CD14-positive monocyte (primary cell): ENCODE measurements at regions not wholly inside any gene's neighbourhood (a gene's known extent, or its start where the extent isn't known, plus 50 kb on each side); places are given as distances from the start of the nearest gene placed in this dataset.

Experiments
- DNase-seq, 3 donors: peaks; one replicate each; pipeline ENCODE4 v3.0.0-alpha.2; 2011 to 2022
- H2AFZ ChIP-seq: 2 replicates; pipeline ENCODE4 v1.6.0; 2012; ENCODE audit warnings: mild to moderate bottlenecking, low read depth, low read length, inconsistent platforms; ENCODE audit not compliant: insufficient read depth, poor library complexity, severe bottlenecking
- H3K27ac ChIP-seq, 2 donors: 1 replicate in 1 of 2; 2 replicates in 1 of 2; pipeline ENCODE4 v1.5.1; 2012 to 2013; ENCODE audit warnings: low read length in 2 of 2, control low read depth in 1 of 2, inconsistent platforms in 1 of 2, low read depth in 1 of 2, mild to moderate bottlenecking in 1 of 2
- H3K27me3 ChIP-seq, 2 donors: one replicate each; pipeline versions ENCODE4 v1.6.0 to v1.6.1; 2011 to 2013; ENCODE audit warnings: low read length in 2 of 2; ENCODE audit not compliant: control insufficient read depth in 2 of 2, insufficient read depth in 2 of 2
- H3K36me3 ChIP-seq, 2 donors: replicated peaks in 1 of 2; 1 replicate in 1 of 2; 2 replicates in 1 of 2; pipeline versions ENCODE4 v1.5.1 to v1.6.1; 2012 to 2013; ENCODE audit warnings: low read length in 2 of 2, control low read depth in 1 of 2, inconsistent platforms in 1 of 2, mild to moderate bottlenecking in 1 of 2; ENCODE audit not compliant: insufficient read depth in 2 of 2, control insufficient read depth in 1 of 2
- H3K4me1 ChIP-seq, 2 donors: 1 replicate in 1 of 2; 2 replicates in 1 of 2; pipeline versions ENCODE4 v1.5.1 to v1.6.1; 2012 to 2013; ENCODE audit warnings: low read length in 2 of 2, control low read depth in 1 of 2, inconsistent platforms in 1 of 2, mild to moderate bottlenecking in 1 of 2, moderate library complexity in 1 of 2; ENCODE audit not compliant: insufficient read depth in 2 of 2, control insufficient read depth in 1 of 2
- H3K4me2 ChIP-seq: replicated peaks from 2 replicates; pipeline ENCODE3; 2012; ENCODE audit warnings: low read length, moderate library complexity, mild to moderate bottlenecking; ENCODE audit not compliant: poor library complexity, severe bottlenecking; ENCODE audit errors: extremely low read depth
- H3K4me3 ChIP-seq, 3 experiments: fragments of 200-600 bp in 1 of 3; sonication (generic) in 1 of 3; replicated peaks in 1 of 3; 1 replicate in 2 of 3; 2 replicates in 1 of 3; pipeline ENCODE4 v1.5.1; 2011 to 2013; ENCODE audit warnings: low read length in 3 of 3, mild to moderate bottlenecking in 3 of 3, control low read depth in 2 of 3, low read depth in 2 of 3, inconsistent platforms in 1 of 3, moderate library complexity in 1 of 3
- H3K79me2 ChIP-seq: 2 replicates; pipeline ENCODE4 v1.6.0; 2012; ENCODE audit warnings: mild to moderate bottlenecking, control low read depth, inconsistent platforms, low read length, moderate library complexity; ENCODE audit not compliant: insufficient read depth
- H3K9ac ChIP-seq: 2 replicates; pipeline ENCODE4 v1.6.0; 2017; ENCODE audit warnings: low read length, mild to moderate bottlenecking; ENCODE audit not compliant: insufficient read depth, poor library complexity, severe bottlenecking
- H3K9me3 ChIP-seq, 2 donors: replicated peaks in 1 of 2; 1 replicate in 1 of 2; 2 replicates in 1 of 2; pipeline versions ENCODE4 v1.5.1 to v1.6.1; 2012 to 2013; ENCODE audit warnings: low read length in 2 of 2, control low read depth in 1 of 2; ENCODE audit not compliant: control insufficient read depth in 1 of 2, insufficient read depth in 1 of 2
- H4K20me1 ChIP-seq: 2 replicates; pipeline ENCODE4 v1.6.0; 2012; ENCODE audit warnings: mild to moderate bottlenecking, low read length, control low read depth, moderate library complexity; ENCODE audit not compliant: insufficient read depth
- H3K27ac Mint-ChIP-seq, 7 donors: one replicate each; pipeline ENCODE4 v1.8.0; 2020; ENCODE audit warnings: mild to moderate bottlenecking in 7 of 7, mixed read lengths in 7 of 7, moderate library complexity in 6 of 7, inconsistent platforms in 2 of 7
- H3K27me3 Mint-ChIP-seq, 3 donors: one replicate each; pipeline ENCODE4 v1.8.0; 2021 to 2022; ENCODE audit warnings: low read depth in 3 of 3, mild to moderate bottlenecking in 3 of 3, mixed read lengths in 3 of 3, moderate library complexity in 3 of 3, inconsistent platforms in 1 of 3
- H3K36me3 Mint-ChIP-seq, 2 donors: one replicate each; pipeline ENCODE4 v1.8.0; 2020; ENCODE audit warnings: mixed read lengths in 2 of 2, inconsistent platforms in 1 of 2, mild to moderate bottlenecking in 1 of 2
- H3K4me1 Mint-ChIP-seq: one replicate; pipeline ENCODE4 v1.8.0; 2020; ENCODE audit warnings: mild to moderate bottlenecking, mixed read lengths
- H3K4me3 Mint-ChIP-seq, 2 donors: one replicate each; pipeline ENCODE4 v1.8.0; 2020; ENCODE audit warnings: mild to moderate bottlenecking in 2 of 2, mixed read lengths in 2 of 2, moderate library complexity in 1 of 2
- H3K9me3 Mint-ChIP-seq, 7 donors: one replicate each; pipeline ENCODE4 v1.8.0; 2020 to 2022; ENCODE audit warnings: mixed read lengths in 7 of 7, mild to moderate bottlenecking in 6 of 7, moderate library complexity in 6 of 7, inconsistent platforms in 2 of 7
- WGBS: methylation state at CpG from one replicate; pipeline ENCODE4 v1.1.5; 2013; ENCODE audit warnings: missing lambda C conversion rate; ENCODE audit not compliant: insufficient coverage; 5-methylcytosine and 5-hydroxymethylcytosine counted together
- intact Hi-C, 2 donors: fragments of 100-400 bp; cut with micrococcal nuclease; formaldehyde crosslinking; loops; one replicate each; pipeline versions ENCODE4 v1.15.0 to v1.15.1; 2023
- TF ChIP-seq, protein P1 (sequence below): fragments of 200-600 bp; IDR thresholded peaks from one replicate; pipeline ENCODE4 v1.8.0; 2022; ENCODE audit warnings: antibody characterized with exemption, mild to moderate bottlenecking

- H3K27ac Mint-ChIP-seq: no peak overlapping the region
- no peaks in the 10 kb centered on the region for H3K4me1 Mint-ChIP-seq
- DNase-seq: no peak
- TF ChIP-seq, protein P1, sequence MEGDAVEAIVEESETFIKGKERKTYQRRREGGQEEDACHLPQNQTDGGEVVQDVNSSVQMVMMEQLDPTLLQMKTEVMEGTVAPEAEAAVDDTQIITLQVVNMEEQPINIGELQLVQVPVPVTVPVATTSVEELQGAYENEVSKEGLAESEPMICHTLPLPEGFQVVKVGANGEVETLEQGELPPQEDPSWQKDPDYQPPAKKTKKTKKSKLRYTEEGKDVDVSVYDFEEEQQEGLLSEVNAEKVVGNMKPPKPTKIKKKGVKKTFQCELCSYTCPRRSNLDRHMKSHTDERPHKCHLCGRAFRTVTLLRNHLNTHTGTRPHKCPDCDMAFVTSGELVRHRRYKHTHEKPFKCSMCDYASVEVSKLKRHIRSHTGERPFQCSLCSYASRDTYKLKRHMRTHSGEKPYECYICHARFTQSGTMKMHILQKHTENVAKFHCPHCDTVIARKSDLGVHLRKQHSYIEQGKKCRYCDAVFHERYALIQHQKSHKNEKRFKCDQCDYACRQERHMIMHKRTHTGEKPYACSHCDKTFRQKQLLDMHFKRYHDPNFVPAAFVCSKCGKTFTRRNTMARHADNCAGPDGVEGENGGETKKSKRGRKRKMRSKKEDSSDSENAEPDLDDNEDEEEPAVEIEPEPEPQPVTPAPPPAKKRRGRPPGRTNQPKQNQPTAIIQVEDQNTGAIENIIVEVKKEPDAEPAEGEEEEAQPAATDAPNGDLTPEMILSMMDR: no peak
- Histone ChIP-seq H3K27me3 (no peaks in the 10 kb centered on the region), H3K4me2 (no peak overlapping the region), H4K20me1 (no peaks in the 10 kb centered on the region), H3K9me3 (no peaks in the 10 kb centered on the region), H3K4me1 (no peaks in the 10 kb centered on the region), H3K4me3 (no peak overlapping the region), H3K79me2 (no peaks in the 10 kb centered on the region), H3K36me3 (no peaks in the 10 kb centered on the region), H3K27ac (no peak overlapping the region), H2AFZ (no peak overlapping the region), H3K9ac (no peak overlapping the region)
- peaks cover 0 to 3% (median 0%) of the 10 kb centered on the region in 7 donors for H3K9me3 Mint-ChIP-seq
- intact Hi-C loops: no loop called here
- no peaks in the 10 kb centered on the region for H3K36me3 Mint-ChIP-seq
- no peak overlapping the region for H3K4me3 Mint-ChIP-seq
- peaks cover 5 to 9% (median 6%) of the 10 kb centered on the region in 3 donors for H3K27me3 Mint-ChIP-seq
- WGBS: 95% methylated on average over 2 of the region's 3 CpGs
These were observed 96.0 kb upstream of the FSTL4 start for GRCh38 chr5:133708331-133708850.

- Histone ChIP-seq H3K9ac (no peak overlapping the region), H3K36me3 (no peaks in the 10 kb centered on the region), H3K27me3 (no peaks in the 10 kb centered on the region), H3K79me2 (no peaks in the 10 kb centered on the region), H3K4me1 (no peaks in the 10 kb centered on the region), H3K9me3 (no peaks in the 10 kb centered on the region), H3K4me2 (no peak overlapping the region), H3K27ac (no peak overlapping the region), H2AFZ (no peak overlapping the region), H4K20me1 (no peaks in the 10 kb centered on the region), H3K4me3 (no peak overlapping the region)
- Mint-ChIP-seq H3K27me3 (peaks cover 5 to 10% (median 6%) of the 10 kb centered on the region in 3 donors), H3K4me1 (no peaks in the 10 kb centered on the region), H3K27ac (no peak overlapping the region), H3K9me3 (peaks cover 0 to 3% (median 0%) of the 10 kb centered on the region in 7 donors), H3K36me3 (no peaks in the 10 kb centered on the region), H3K4me3 (no peak overlapping the region)
- no peak for DNase-seq
- 60% methylated on average over 1 of the region's 2 CpGs for WGBS
- TF ChIP-seq, protein P1: no peak
- intact Hi-C loops: no loop called here
These were observed 95.3 kb upstream of the FSTL4 start for GRCh38 chr5:133707629-133708028.
